ENCODE measurements at regions not wholly inside any gene's neighbourhood (a gene's known extent, or its start where the extent isn't known, plus 50 kb on each side); places are given as distances from the start of the nearest gene placed in this dataset.
"Not testable (repeated sequence)": the region's sequence is repeated elsewhere in the genome, so short reads cannot be mapped to it uniquely, and the experiment has no call there.

GRCh38 chr6:93654548-93654947, 235.2 kb upstream of the EPHA7 start:
- H3K4me1 ChIP-seq: no peaks in the 10 kb centered on the region
- 30% methylated on average over 2 of the region's 2 CpGs for WGBS (ENCODE audit: insufficient coverage, low coverage, low lambda C conversion rate, missing lambda C conversion rate)

GRCh38 chr6:93644611-93645010, 225.3 kb upstream of the EPHA7 start:
- peak in 2 of 4 donors; percentile 27 to 30 for ATAC-seq
- Histone ChIP-seq H3K9me3 (no peaks in the 10 kb centered on the region), H3K4me3 (no peak overlapping the region), H3K36me3 (no peaks in the 10 kb centered on the region), H3K27ac (no peak overlapping the region), H3K27me3 (no peaks in the 10 kb centered on the region), H3K4me1 (no peaks in the 10 kb centered on the region)
- intact Hi-C loops (cut with DNase I): no loop called here
- WGBS (ENCODE audit: insufficient coverage, low coverage, low lambda C conversion rate, missing lambda C conversion rate): 61% methylated on average over 5 of the region's 5 CpGs
- no peak for DNase-seq
- TF ChIP-seq CTCF (IDR thresholded peaks at IDR 0.05) (no peak), POLR2A (IDR thresholded peaks at IDR 0.05) (no peak)

More at GRCh38 chr6:93654548-93654947, 235.2 kb upstream of the EPHA7 start:
- DNase-seq: no peak
- Histone ChIP-seq H3K4me3 (no peak overlapping the region), H3K36me3 (no peaks in the 10 kb centered on the region), H3K27ac (no peak overlapping the region), H3K27me3 (no peaks in the 10 kb centered on the region), H3K9me3 (no peaks in the 10 kb centered on the region)
- intact Hi-C loops (cut with DNase I): no loop called here
- TF ChIP-seq POLR2A (IDR thresholded peaks at IDR 0.05) (no peak), CTCF (IDR thresholded peaks at IDR 0.05) (no peak)
- no peak for ATAC-seq

GRCh38 chr6:93639126-93639525, 219.8 kb upstream of the EPHA7 start:
- Histone ChIP-seq H3K4me1 (no peaks in the 10 kb centered on the region), H3K27ac (no peak overlapping the region), H3K4me3 (no peak overlapping the region), H3K9me3 (no peaks in the 10 kb centered on the region), H3K36me3 (no peaks in the 10 kb centered on the region), H3K27me3 (no peaks in the 10 kb centered on the region)
- ATAC-seq (no peak), DNase-seq (no peak)
- TF ChIP-seq POLR2A (IDR thresholded peaks at IDR 0.05): no peak
- no peak for TF ChIP-seq CTCF (IDR thresholded peaks at IDR 0.05)
- intact Hi-C loops (cut with DNase I): no loop called here

GRCh38 chr6:93636987-93637664, 217.8 kb upstream of the EPHA7 start:
- H3K27me3 ChIP-seq; intact Hi-C loops (cut with DNase I); DNase-seq; H3K4me1 ChIP-seq; H3K4me3 ChIP-seq; ATAC-seq; H3K9me3 ChIP-seq; H3K27ac ChIP-seq; H3K36me3 ChIP-seq: not testable (repeated sequence)
- WGBS (ENCODE audit: insufficient coverage, low coverage, low lambda C conversion rate, missing lambda C conversion rate): 90% methylated on average over 12 of the region's 38 CpGs

- intact Hi-C loops (cut with DNase I): no loop called here
- no peaks in the 10 kb centered on the region for H3K36me3 ChIP-seq
- no peak for TF ChIP-seq POLR2A (IDR thresholded peaks at IDR 0.05)
- no peak for TF ChIP-seq CTCF (IDR thresholded peaks at IDR 0.05)
- DNase-seq: no peak
- WGBS (ENCODE audit: insufficient coverage, low coverage, low lambda C conversion rate, missing lambda C conversion rate): 21% methylated on average over 3 of the region's 3 CpGs
- no peaks in the 10 kb centered on the region for H3K27me3 ChIP-seq
- no peaks in the 10 kb centered on the region for H3K4me1 ChIP-seq
- no peak overlapping the region for H3K27ac ChIP-seq
- no peak overlapping the region for H3K4me3 ChIP-seq
- H3K9me3 ChIP-seq: no peaks in the 10 kb centered on the region
- no peak for ATAC-seq
Measured at GRCh38 chr6:93624408-93624807, 205.0 kb upstream of the EPHA7 start.

Measured in right lobe of liver (tissue), 6 donors.